NCI-H2227 (cell line): ENCODE measurements at regions not wholly inside any gene's neighbourhood (a gene's known extent, or its start where the extent isn't known, plus 50 kb on each side); places are given as distances from the start of the nearest gene placed in this dataset.
"Not testable (repeated sequence)": the region's sequence is repeated elsewhere in the genome, so short reads cannot be mapped to it uniquely, and the experiment has no call there.

Experiments
- DNase-seq: peaks from one replicate; lab custom pipeline; 2025; ENCODE audit not compliant: unreplicated experiment; lab: John Stamatoyannopoulos, UW

GRCh38 chr10:121262774-121263430, 335.3 kb downstream of the FGFR2 start:
- DNase-seq = no peak

- DNase-seq = peak; percentile 58
These were observed 334.8 kb downstream of the FGFR2 start for GRCh38 chr10:121263431-121263783.

GRCh38 chr10:121265360-121266123, 332.7 kb downstream of the FGFR2 start:
- no peak for DNase-seq

- no peak for DNase-seq
These were observed 331.9 kb downstream of the FGFR2 start for GRCh38 chr10:121266370-121266769.

- no peak for DNase-seq
These were observed 330.8 kb downstream of the FGFR2 start for GRCh38 chr10:121267236-121268003.

GRCh38 chr10:121268363-121268762, 329.9 kb downstream of the FGFR2 start:
- DNase-seq = no peak

GRCh38 chr10:121268863-121269432, 329.3 kb downstream of the FGFR2 start:
- no peak for DNase-seq

GRCh38 chr10:121270906-121271305, 327.3 kb downstream of the FGFR2 start:
- DNase-seq = no peak

- DNase-seq = no peak
These were observed 322.2 kb downstream of the FGFR2 start for GRCh38 chr10:121276046-121276445.

GRCh38 chr10:121276822-121277221, 321.4 kb downstream of the FGFR2 start:
- peak; percentile 82 for DNase-seq

GRCh38 chr10:121278386-121278785, 319.9 kb downstream of the FGFR2 start:
- DNase-seq = not testable (repeated sequence)

GRCh38 chr10:121281576-121281975, 316.7 kb downstream of the FGFR2 start:
- no peak for DNase-seq

- DNase-seq = no peak
These were observed 316.0 kb downstream of the FGFR2 start for GRCh38 chr10:121282264-121282663.

GRCh38 chr10:121282797-121283515, 315.3 kb downstream of the FGFR2 start:
- no peak for DNase-seq

- DNase-seq = no peak
These were observed 313.3 kb downstream of the FGFR2 start for GRCh38 chr10:121284936-121285335.

- no peak for DNase-seq
These were observed 312.6 kb downstream of the FGFR2 start for GRCh38 chr10:121285406-121286196.

GRCh38 chr10:121288011-121288410, 310.2 kb downstream of the FGFR2 start:
- no peak for DNase-seq

GRCh38 chr10:121288864-121289661, 309.2 kb downstream of the FGFR2 start:
- DNase-seq = no peak

- DNase-seq = no peak
These were observed 308.4 kb downstream of the FGFR2 start for GRCh38 chr10:121289800-121290199.
